Lung microvascular endothelial cell (primary cell): ENCODE measurements at regions not wholly inside any gene's neighbourhood (a gene's known extent, or its start where the extent isn't known, plus 50 kb on each side); places are given as distances from the start of the nearest gene placed in this dataset.

Experiments used
- DNase-seq, 2 donors: peaks; one replicate each; pipeline versions ENCODE4 v3.0.0 to v3.0.0-alpha.2; 2010; ENCODE audit warnings: low read depth in 2 of 2

- no peak for DNase-seq
Measured at GRCh38 chr4:175125410-175126068, 207.4 kb downstream of the ADAM29 start.

GRCh38 chr4:175127314-175127713 is 209.2 kb downstream of the ADAM29 start:
- DNase-seq: no peak

GRCh38 chr4:175129797-175130196 is 211.6 kb downstream of the ADAM29 start:
- DNase-seq: no peak

GRCh38 chr4:175139205-175139604 is 221.0 kb downstream of the ADAM29 start:
- no peak for DNase-seq

- DNase-seq: no peak
Measured at GRCh38 chr4:175143116-175143515, 225.0 kb downstream of the ADAM29 start.

GRCh38 chr4:175146799-175147198 is 228.6 kb downstream of the ADAM29 start:
- no peak for DNase-seq

- DNase-seq: no peak
Measured at GRCh38 chr4:175147233-175147632, 229.1 kb downstream of the ADAM29 start.

GRCh38 chr4:175166020-175166419 is 247.9 kb downstream of the ADAM29 start:
- no peak for DNase-seq

GRCh38 chr4:175176710-175177109 is 258.6 kb downstream of the ADAM29 start:
- no peak for DNase-seq

GRCh38 chr4:175190654-175191053 is 272.5 kb downstream of the ADAM29 start:
- no peak for DNase-seq

- no peak for DNase-seq
Measured at GRCh38 chr4:175198056-175198455, 279.9 kb downstream of the ADAM29 start.

- no peak for DNase-seq
Measured at GRCh38 chr4:175215208-175215607, 297.1 kb downstream of the ADAM29 start.

GRCh38 chr4:175215657-175216056 is 297.5 kb downstream of the ADAM29 start:
- no peak for DNase-seq

- no peak for DNase-seq
Measured at GRCh38 chr4:175229154-175229553, 311.0 kb downstream of the ADAM29 start.

GRCh38 chr4:175234162-175234561 is 316.0 kb downstream of the ADAM29 start:
- DNase-seq: no peak

- DNase-seq: no peak
Measured at GRCh38 chr4:175238827-175239517, 320.8 kb downstream of the ADAM29 start.

- DNase-seq: no peak
Measured at GRCh38 chr4:175246941-175247340, 328.8 kb downstream of the ADAM29 start.

GRCh38 chr4:175252642-175253041 is 334.5 kb downstream of the ADAM29 start:
- no peak for DNase-seq

- DNase-seq: no peak
Measured at GRCh38 chr4:175253184-175253902, 335.2 kb downstream of the ADAM29 start.

- no peak for DNase-seq
Measured at GRCh38 chr4:175263537-175263936, 345.4 kb downstream of the ADAM29 start.

GRCh38 chr4:175271010-175271630 is 353.0 kb downstream of the ADAM29 start:
- no peak for DNase-seq
